ENCODE measurements at regions not wholly inside any gene's neighbourhood (a gene's known extent, or its start where the extent isn't known, plus 50 kb on each side); places are given as distances from the start of the nearest gene placed in this dataset.
"Not testable (repeated sequence)": the region's sequence is repeated elsewhere in the genome, so short reads cannot be mapped to it uniquely, and the experiment has no call there.

GRCh38 chr1:58183286-58183685 lies 363.2 kb downstream of the OMA1 start:
- no peak for DNase-seq

- no peak for DNase-seq
Observed at GRCh38 chr1:58180537-58180936, 366.0 kb downstream of the OMA1 start.

GRCh38 chr1:58169160-58169559 lies 377.4 kb downstream of the OMA1 start:
- not testable (repeated sequence) for DNase-seq

- not testable (repeated sequence) for DNase-seq
Observed at GRCh38 chr1:58167131-58167530, 379.4 kb downstream of the OMA1 start.

GRCh38 chr1:58166417-58166816 lies 380.1 kb downstream of the OMA1 start:
- no peak for DNase-seq

GRCh38 chr1:58165073-58165472 lies 381.5 kb downstream of the OMA1 start:
- DNase-seq, result no peak

GRCh38 chr1:58162952-58163550 lies 383.5 kb downstream of the OMA1 start:
- peak; percentile 30 for DNase-seq

- DNase-seq, result no peak
Observed at GRCh38 chr1:58159434-58159830, 387.1 kb downstream of the OMA1 start.

- no peak for DNase-seq
Observed at GRCh38 chr1:58158506-58159433, 387.8 kb downstream of the OMA1 start.

GRCh38 chr1:58158016-58158415 lies 388.5 kb downstream of the OMA1 start:
- DNase-seq, result no peak

- DNase-seq, result no peak
Observed at GRCh38 chr1:58157256-58157655, 389.3 kb downstream of the OMA1 start.

- DNase-seq, result no peak
Observed at GRCh38 chr1:58156831-58157230, 389.7 kb downstream of the OMA1 start.

GRCh38 chr1:58156124-58156468 lies 390.4 kb downstream of the OMA1 start:
- DNase-seq, result no peak

GRCh38 chr1:58155418-58156123 lies 391.0 kb downstream of the OMA1 start:
- DNase-seq, result no peak

GRCh38 chr1:58154256-58154655 lies 392.3 kb downstream of the OMA1 start:
- no peak for DNase-seq

GRCh38 chr1:58152697-58153096 lies 393.8 kb downstream of the OMA1 start:
- no peak for DNase-seq

GRCh38 chr1:58149271-58149812 lies 397.2 kb downstream of the OMA1 start:
- DNase-seq, result no peak

- no peak for DNase-seq
Observed at GRCh38 chr1:58144698-58145270, 401.7 kb downstream of the OMA1 start.

GRCh38 chr1:58143972-58144697 lies 402.4 kb downstream of the OMA1 start:
- DNase-seq, result no peak

- DNase-seq, result no peak
Observed at GRCh38 chr1:58136387-58136786, 410.1 kb downstream of the OMA1 start.

GRCh38 chr1:58135821-58136321 lies 410.7 kb downstream of the OMA1 start:
- no peak for DNase-seq

- no peak for DNase-seq
Observed at GRCh38 chr1:58133562-58133961, 413.0 kb downstream of the OMA1 start.
